PC-9 (cell line): ENCODE measurements at regions not wholly inside any gene's neighbourhood (a gene's known extent, or its start where the extent isn't known, plus 50 kb on each side); places are given as distances from the start of the nearest gene placed in this dataset.

Experiments used
- EZH2 ChIP-seq: fragments of 200-600 bp; sonication (generic); IDR thresholded peaks from 2 replicates; pipeline ENCODE4 v1.8.0; 2017; ENCODE audit warnings: antibody characterized with exemption, low read depth
- TF ChIP-seq, protein P1 (sequence below): fragments of 200-600 bp; sonication (generic); conservative IDR thresholded peaks from 2 replicates; pipeline ENCODE4 v1.6.1; 2017; ENCODE audit warnings: mixed run types, antibody characterized with exemption, mild to moderate bottlenecking, moderate library complexity

DNA sequence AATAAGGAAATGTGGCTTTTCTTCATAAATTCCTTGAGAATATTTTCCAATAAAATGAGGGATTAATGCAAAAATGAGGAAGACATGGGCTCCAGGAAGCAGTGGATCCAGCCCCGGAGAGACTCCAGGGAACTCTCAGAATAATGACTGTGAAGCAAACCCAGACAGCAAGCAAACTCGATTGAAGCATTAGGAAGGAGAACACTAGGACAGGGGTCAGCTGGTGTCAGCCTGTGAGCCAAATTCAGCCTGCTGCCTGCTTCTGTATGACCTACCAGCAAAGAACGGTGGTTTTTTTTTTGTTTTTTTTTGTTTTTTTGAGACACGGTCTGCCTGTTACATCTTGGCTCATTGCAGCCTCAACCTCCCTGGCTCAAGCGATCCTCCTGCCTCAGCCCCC is 133.9 kb upstream of the FOXN2 start:
- TF ChIP-seq, protein P1, sequence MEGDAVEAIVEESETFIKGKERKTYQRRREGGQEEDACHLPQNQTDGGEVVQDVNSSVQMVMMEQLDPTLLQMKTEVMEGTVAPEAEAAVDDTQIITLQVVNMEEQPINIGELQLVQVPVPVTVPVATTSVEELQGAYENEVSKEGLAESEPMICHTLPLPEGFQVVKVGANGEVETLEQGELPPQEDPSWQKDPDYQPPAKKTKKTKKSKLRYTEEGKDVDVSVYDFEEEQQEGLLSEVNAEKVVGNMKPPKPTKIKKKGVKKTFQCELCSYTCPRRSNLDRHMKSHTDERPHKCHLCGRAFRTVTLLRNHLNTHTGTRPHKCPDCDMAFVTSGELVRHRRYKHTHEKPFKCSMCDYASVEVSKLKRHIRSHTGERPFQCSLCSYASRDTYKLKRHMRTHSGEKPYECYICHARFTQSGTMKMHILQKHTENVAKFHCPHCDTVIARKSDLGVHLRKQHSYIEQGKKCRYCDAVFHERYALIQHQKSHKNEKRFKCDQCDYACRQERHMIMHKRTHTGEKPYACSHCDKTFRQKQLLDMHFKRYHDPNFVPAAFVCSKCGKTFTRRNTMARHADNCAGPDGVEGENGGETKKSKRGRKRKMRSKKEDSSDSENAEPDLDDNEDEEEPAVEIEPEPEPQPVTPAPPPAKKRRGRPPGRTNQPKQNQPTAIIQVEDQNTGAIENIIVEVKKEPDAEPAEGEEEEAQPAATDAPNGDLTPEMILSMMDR = no peak
- no peak for TF ChIP-seq EZH2
